ENCODE measurements at regions not wholly inside any gene's neighbourhood (a gene's known extent, or its start where the extent isn't known, plus 50 kb on each side); places are given as distances from the start of the nearest gene placed in this dataset.
"Not testable (repeated sequence)": the region's sequence is repeated elsewhere in the genome, so short reads cannot be mapped to it uniquely, and the experiment has no call there.

DNA sequence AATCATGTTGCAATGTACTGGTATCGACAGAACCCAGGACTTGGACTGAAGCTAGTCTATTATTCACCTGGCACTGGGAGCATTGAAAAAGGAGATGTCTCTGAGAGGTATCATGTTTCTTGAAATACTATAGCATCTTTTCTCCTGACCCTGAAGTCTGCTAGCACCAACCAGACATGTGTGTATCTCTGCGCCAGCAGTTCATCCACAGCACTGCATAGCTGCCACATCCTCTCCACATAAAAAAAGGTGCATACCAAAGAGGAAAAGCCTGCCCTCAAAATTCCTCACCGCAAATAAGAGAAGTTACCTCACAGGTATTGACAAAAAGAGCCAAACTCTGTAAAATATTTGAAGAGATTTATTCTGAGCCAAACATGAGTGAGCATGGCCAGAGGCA lies 99.5 kb upstream of the PRSS3 start:
- no peak for DNase-seq

DNA sequence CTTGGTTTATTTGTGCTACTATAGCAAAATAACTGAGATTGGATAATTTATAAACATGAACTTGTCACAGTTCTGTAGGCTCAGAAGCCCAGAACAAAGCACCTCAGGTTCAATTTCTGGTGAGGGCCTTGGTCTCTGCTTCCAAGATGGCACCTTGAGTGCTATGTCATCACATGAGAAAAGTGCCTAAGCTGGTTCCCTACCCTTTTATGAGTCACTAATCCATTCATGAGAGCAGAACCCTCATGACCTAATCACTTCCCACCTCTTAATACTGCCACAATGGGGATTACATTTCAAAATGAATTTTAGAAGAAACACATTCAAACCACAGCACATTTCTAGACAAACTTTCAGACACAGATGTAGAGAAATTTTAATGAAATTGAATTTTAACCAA lies 98.2 kb upstream of the PRSS3 start:
- DNase-seq, result no peak

DNA sequence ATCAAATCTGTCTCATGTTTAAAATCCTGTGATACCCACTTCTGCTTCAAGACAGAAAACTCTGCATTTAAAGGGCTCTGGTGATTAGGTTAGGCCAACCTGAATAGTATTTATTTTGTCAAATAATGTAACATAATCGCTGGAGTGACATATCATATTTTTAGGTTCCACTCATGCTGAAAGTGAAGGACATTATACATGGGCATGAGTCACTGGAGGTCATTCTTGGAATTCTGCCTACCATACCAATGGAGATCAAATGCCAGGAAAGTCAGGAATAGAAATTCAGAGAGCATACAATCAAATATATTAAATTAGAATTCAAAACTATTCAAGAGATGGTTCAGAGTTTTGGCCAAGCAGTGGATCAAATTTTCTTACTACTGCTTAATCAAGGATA lies 97.1 kb upstream of the PRSS3 start:
- DNase-seq, result no peak

- not testable (repeated sequence) for DNase-seq
These were observed 94.4 kb upstream of the PRSS3 start for GRCh38 chr9:33700940-33701339.

- DNase-seq, result no peak
These were observed 91.8 kb upstream of the PRSS3 start for GRCh38 chr9:33703430-33704102.

DNA sequence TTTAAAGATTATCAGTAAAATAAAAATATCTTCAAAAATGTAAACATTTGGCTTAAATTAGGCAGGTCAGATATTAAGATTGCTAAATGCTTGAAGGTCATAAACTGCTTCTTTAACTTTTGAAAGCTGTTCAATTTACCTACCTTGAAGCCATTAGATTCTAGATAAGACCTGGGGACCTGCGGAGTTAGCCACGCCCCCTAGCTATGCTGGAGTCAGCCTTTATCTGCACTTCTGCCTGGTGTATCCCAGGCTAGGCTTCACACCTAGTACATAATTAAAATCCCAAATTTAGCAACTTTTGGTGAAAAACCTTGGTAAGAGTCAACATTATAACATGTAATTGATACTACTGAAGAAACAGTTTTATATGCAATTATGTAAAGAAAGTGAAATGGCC lies 89.9 kb upstream of the PRSS3 start:
- DNase-seq, result not testable (repeated sequence)

- no peak for DNase-seq
These were observed 86.9 kb upstream of the PRSS3 start for GRCh38 chr9:33708441-33708840.

DNA sequence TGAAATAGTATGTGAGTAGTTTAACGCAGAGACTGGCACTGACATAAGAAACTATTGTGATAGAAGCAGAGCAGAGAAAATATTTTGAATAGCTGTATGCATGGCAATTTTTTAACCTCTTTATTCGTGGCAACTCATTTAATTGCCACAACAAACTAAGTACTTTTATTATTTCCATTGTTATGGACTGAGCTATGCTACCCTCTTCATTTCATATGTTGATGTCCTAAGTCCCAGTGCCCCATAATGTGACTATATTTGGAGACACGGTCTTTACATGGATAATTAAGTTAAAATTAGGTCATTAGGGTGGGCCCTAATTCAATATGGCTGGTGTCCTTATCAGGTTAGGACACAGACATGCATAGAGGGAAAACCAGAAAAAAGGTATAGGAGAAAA lies 86.1 kb upstream of the PRSS3 start:
- no peak for DNase-seq

GRCh38 chr9:33711418-33711817 lies 83.9 kb upstream of the PRSS3 start:
- not testable (repeated sequence) for DNase-seq

GRCh38 chr9:33714989-33715388 lies 80.4 kb upstream of the PRSS3 start:
- no peak for DNase-seq

- no peak for DNase-seq
These were observed 76.4 kb upstream of the PRSS3 start for GRCh38 chr9:33718987-33719386.

DNA sequence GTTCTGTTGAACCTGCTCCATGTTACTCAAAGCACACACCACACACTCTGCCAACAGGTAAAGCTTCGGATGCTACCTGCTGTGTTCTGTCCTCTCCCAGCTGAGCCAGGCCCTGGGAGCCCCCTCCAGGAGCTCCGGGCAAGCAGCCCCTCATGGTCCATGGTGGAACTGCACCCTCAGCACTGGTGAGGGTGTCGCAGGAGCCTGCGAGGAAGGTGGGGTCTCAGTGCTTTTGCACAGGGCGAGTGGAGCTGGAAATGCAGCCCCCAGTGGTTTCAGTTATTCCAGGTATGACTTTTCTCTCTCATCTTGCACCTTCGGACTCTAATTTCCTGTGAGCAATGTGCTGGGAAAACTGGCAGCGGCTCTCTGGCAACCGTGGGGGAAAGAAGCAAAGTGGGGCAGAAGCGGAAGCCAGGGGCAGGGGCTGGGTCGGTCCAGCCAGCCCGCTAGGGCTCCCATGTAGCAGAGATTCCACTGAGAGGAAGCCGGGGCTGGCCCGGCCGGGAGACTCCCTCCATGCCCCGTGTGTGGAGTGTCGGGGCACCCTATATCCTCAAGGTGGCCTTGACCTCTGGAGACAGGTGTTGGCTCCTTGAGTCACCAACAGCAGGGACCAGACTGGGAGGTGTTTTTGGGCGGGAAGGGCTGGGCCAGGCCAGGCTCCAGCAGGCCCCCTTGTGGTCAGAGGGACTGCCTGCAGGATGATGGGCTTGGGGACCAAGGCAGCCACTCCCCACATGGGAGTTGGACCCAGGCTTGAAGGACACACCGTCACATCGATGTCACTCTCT lies 75.6 kb upstream of the PRSS3 start:
- peak; percentile 12 for DNase-seq

- DNase-seq, result peak; percentile 79
These were observed 73.5 kb upstream of the PRSS3 start for GRCh38 chr9:33721674-33722358.

DNA sequence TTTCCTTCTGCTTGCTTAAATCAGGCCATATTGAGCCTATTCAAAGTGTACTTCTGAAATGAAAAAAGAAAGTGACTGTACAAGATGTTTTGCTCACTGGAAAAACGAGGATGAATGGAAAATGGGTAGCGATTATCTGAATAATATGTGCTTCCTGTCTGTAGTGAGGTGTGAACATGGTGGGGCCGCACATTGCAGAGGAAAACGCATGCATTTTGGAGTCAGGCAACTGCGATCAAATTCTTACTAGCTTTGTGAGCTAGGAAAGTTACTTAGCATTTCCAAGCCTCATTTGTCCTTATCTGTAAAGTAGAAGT lies 73.0 kb upstream of the PRSS3 start:
- DNase-seq, result no peak

DNA sequence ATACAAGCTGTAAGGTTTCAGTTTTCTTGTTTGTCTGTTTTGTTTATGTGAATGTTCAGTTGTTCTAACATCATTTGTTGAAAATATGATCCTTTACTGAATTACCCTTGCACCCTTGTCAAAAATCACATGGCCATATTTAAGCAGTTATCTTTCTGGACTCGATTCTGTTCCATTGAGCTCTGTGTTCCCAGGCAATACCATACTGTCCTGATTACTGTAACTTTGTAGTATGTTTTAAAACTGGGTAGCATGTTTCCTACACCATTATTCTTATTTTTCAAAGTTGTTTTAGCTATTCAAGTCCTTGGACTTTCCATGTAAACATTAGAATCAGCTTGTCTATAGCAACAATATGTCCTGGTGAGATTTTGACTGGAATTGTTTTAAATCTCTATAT lies 66.7 kb upstream of the PRSS3 start:
- DNase-seq, result no peak

- no peak for DNase-seq
These were observed 64.2 kb upstream of the PRSS3 start for GRCh38 chr9:33731142-33731541.

DNA sequence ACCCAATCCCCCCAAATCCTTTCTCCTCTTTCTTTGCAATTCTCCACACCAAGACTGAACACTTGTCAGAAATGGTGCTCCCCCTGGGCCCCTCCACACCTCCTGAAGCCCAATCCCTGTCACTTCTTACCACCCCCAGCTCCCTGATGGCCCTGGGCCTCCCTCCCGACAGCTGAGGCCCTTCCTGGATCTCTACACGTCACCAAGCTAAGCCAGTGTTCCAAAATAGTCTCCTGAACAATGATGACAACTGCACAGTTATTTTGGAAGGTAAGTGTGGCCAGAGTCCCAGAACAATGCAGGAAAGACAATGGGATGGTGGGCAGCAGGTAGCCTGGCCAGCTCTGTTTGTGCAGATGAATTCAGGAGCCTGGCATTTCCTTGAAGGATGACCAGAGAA lies 63.7 kb upstream of the PRSS3 start:
- no peak for DNase-seq

DNA sequence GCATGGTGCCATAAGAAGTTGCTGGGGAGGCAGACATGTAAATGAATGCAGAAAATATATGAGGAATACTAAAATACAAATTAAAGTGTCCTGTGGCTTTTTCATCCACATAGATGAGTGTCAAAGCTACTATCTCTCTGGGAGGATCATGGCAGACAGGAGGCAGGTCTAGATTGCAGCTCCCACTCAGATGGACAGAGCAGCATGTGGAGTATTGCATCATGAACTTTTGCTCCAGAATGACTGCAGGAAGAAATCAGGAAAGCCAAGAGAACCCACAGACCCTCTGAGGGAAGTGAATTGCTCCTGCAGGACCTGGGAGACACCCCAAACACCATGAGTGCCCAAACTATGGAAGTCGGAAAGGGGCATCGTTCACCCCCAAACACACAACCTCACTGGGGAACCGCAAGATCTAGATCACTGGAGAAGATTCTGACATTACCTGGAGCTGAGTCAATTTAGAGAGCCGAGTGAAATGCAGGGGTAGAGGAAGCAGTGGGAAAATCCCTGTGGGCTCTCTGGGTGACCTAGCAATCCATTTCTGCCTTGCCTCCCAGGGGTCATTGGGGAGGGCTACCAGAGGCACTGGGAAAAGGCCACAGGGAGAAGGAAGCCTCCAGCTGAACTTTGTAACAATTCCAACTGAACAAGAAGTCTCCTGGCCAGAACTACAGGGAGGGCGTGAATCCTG lies 61.0 kb upstream of the PRSS3 start:
- DNase-seq, result not testable (repeated sequence)

GRCh38 chr9:33734941-33735835 lies 60.2 kb upstream of the PRSS3 start:
- DNase-seq, result not testable (repeated sequence)

GRCh38 chr9:33737811-33738606 lies 57.4 kb upstream of the PRSS3 start:
- DNase-seq, result no peak

DNA sequence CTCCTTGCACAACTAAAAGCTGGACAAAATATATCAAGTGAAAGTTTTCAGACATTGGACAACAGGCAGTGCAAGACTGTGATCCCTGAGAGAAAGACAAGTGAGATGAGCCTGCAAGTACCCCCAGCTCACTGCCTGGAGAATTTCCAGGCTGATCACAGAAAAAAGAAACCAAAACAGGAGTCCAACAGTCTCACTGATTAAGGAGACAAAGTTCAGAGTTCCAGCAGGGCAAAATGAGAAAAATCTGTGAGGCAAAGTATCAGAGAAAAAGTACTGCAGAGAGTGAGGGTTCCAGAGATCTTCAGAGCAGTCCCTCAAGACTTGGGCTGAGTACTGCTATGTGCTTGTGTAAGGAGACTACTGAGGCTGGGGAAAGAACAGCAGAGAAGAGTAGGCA lies 56.0 kb upstream of the PRSS3 start:
- no peak for DNase-seq

DNA sequence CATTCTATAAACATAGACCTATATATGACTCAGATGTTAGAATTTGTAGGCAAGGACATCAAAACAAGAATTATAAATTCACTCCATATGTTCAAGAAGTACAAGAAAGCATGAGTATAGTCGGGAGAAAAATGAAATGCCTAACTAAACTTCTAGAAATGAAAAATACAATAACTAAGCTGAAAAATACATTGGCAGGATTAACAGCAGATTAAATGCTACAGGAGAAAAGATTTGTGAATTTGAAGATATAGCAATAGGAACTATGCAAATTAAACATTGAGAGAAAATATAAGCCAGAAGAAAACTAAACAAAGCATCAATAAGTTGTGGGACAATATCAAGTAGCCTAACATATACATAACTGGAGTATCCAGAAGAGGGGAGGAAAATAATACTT lies 55.3 kb upstream of the PRSS3 start:
- DNase-seq, result no peak
